ENCODE measurements at regions not wholly inside any gene's neighbourhood (a gene's known extent, or its start where the extent isn't known, plus 50 kb on each side); places are given as distances from the start of the nearest gene placed in this dataset.
A peak's percentile ranks its signal among the peaks of the same experiment; 100 is the strongest.

GRCh38 chr22:49638001-49638400, 189.7 kb downstream of the BRD1 start:
- no peak for DNase-seq

GRCh38 chr22:49637255-49637760, 190.4 kb downstream of the BRD1 start:
- DNase-seq: no peak

GRCh38 chr22:49636649-49637048, 191.0 kb downstream of the BRD1 start:
- no peak for DNase-seq

GRCh38 chr22:49636214-49636613, 191.5 kb downstream of the BRD1 start:
- DNase-seq: no peak

GRCh38 chr22:49634006-49634772, 193.5 kb downstream of the BRD1 start:
- no peak for DNase-seq

- DNase-seq: peak; percentile 55
Observed at GRCh38 chr22:49633010-49633324, 194.7 kb downstream of the BRD1 start.

- peak; percentile 48 for DNase-seq
Observed at GRCh38 chr22:49632199-49633009, 195.3 kb downstream of the BRD1 start.

GRCh38 chr22:49630448-49630946, 197.2 kb downstream of the BRD1 start:
- DNase-seq: no peak

GRCh38 chr22:49629586-49630447, 197.9 kb downstream of the BRD1 start:
- no peak for DNase-seq

GRCh38 chr22:49629261-49629570, 198.5 kb downstream of the BRD1 start:
- no peak for DNase-seq

GRCh38 chr22:49628391-49629260, 199.0 kb downstream of the BRD1 start:
- no peak for DNase-seq

GRCh38 chr22:49627217-49628181, 200.2 kb downstream of the BRD1 start:
- DNase-seq: no peak

GRCh38 chr22:49626361-49627216, 201.1 kb downstream of the BRD1 start:
- no peak for DNase-seq

GRCh38 chr22:49624421-49625177, 203.1 kb downstream of the BRD1 start:
- no peak for DNase-seq

- DNase-seq: no peak
Observed at GRCh38 chr22:49623715-49624114, 204.0 kb downstream of the BRD1 start.

GRCh38 chr22:49623176-49623575, 204.5 kb downstream of the BRD1 start:
- no peak for DNase-seq

GRCh38 chr22:49622241-49623105, 205.2 kb downstream of the BRD1 start:
- no peak for DNase-seq

- DNase-seq: no peak
Observed at GRCh38 chr22:49621601-49622210, 206.0 kb downstream of the BRD1 start.

All from NCI-H2107 (cell line).